Kidney epithelial cell (primary cell): ENCODE measurements at regions not wholly inside any gene's neighbourhood (a gene's known extent, or its start where the extent isn't known, plus 50 kb on each side); places are given as distances from the start of the nearest gene placed in this dataset.

Experiments used
- DNase-seq: peaks from one replicate; pipeline ENCODE4 v3.0.0-alpha.2; 2010; ENCODE audit warnings: low read depth
- H3K27me3 ChIP-seq: 2 replicates; pipeline ENCODE4 v1.6.0; 2011; ENCODE audit warnings: low read length; ENCODE audit not compliant: control insufficient read depth, insufficient read depth
- H3K36me3 ChIP-seq: 2 replicates; pipeline ENCODE4 v1.5.1; 2011; ENCODE audit warnings: low read length; ENCODE audit not compliant: control insufficient read depth, insufficient read depth
- H3K4me3 ChIP-seq: 2 replicates; pipeline ENCODE4 v1.5.1; 2011; ENCODE audit warnings: low read depth, mild to moderate bottlenecking, control low read depth, low read length
- TF ChIP-seq, protein P1 (sequence below): IDR thresholded peaks from 2 replicates; pipeline ENCODE4 v1.5.1; 2011; ENCODE audit warnings: mild to moderate bottlenecking, moderate library complexity, low read length, control low read depth, inconsistent platforms; ENCODE audit not compliant: insufficient read depth, poor library complexity, severe bottlenecking

- Histone ChIP-seq H3K36me3 (no peaks in the 10 kb centered on the region), H3K27me3 (no peaks in the 10 kb centered on the region), H3K4me3 (no peak overlapping the region)
- TF ChIP-seq, protein P1, sequence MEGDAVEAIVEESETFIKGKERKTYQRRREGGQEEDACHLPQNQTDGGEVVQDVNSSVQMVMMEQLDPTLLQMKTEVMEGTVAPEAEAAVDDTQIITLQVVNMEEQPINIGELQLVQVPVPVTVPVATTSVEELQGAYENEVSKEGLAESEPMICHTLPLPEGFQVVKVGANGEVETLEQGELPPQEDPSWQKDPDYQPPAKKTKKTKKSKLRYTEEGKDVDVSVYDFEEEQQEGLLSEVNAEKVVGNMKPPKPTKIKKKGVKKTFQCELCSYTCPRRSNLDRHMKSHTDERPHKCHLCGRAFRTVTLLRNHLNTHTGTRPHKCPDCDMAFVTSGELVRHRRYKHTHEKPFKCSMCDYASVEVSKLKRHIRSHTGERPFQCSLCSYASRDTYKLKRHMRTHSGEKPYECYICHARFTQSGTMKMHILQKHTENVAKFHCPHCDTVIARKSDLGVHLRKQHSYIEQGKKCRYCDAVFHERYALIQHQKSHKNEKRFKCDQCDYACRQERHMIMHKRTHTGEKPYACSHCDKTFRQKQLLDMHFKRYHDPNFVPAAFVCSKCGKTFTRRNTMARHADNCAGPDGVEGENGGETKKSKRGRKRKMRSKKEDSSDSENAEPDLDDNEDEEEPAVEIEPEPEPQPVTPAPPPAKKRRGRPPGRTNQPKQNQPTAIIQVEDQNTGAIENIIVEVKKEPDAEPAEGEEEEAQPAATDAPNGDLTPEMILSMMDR, result no peak
- no peak for DNase-seq
These were observed 68.4 kb upstream of the PALS2 start for GRCh38 chr7:24504836-24505235.

GRCh38 chr7:24505968-24506367, 67.3 kb upstream of the PALS2 start:
- DNase-seq, result no peak
- TF ChIP-seq, protein P1, result no peak
- no peaks in the 10 kb centered on the region for H3K36me3 ChIP-seq
- H3K27me3 ChIP-seq, result no peaks in the 10 kb centered on the region
- no peak overlapping the region for H3K4me3 ChIP-seq

GRCh38 chr7:24508316-24508715, 64.9 kb upstream of the PALS2 start:
- H3K27me3 ChIP-seq, result no peaks in the 10 kb centered on the region
- TF ChIP-seq, protein P1, result no peak
- H3K36me3 ChIP-seq, result no peaks in the 10 kb centered on the region
- no peak for DNase-seq
- H3K4me3 ChIP-seq, result no peak overlapping the region

- TF ChIP-seq, protein P1, result no peak
- Histone ChIP-seq H3K4me3 (no peak overlapping the region), H3K36me3 (no peaks in the 10 kb centered on the region), H3K27me3 (no peaks in the 10 kb centered on the region)
- DNase-seq, result peak; percentile 12
These were observed 62.5 kb upstream of the PALS2 start for GRCh38 chr7:24510759-24511158.

DNA sequence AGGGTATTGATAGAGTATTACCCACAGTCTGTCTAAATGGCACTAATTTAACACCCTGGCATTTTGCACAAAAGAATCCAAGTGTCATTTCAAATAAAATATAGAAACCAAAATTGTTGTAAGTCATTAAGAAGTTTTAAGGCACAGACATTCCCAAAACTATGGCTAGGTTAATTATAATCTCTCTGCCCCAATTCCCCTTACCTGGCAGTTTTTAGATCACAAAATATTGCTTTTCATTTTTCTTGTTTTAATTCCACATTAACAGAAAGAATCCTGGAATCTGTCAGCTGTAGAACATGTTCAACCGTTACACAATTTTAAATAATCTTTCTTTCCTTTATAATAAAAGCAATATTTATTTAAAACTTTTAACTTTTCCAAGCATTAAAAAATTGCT, 56.1 kb upstream of the PALS2 start:
- H3K27me3 ChIP-seq, result no peaks in the 10 kb centered on the region
- no peak for DNase-seq
- TF ChIP-seq, protein P1, result no peak
- no peak overlapping the region for H3K4me3 ChIP-seq
- no peaks in the 10 kb centered on the region for H3K36me3 ChIP-seq

DNA sequence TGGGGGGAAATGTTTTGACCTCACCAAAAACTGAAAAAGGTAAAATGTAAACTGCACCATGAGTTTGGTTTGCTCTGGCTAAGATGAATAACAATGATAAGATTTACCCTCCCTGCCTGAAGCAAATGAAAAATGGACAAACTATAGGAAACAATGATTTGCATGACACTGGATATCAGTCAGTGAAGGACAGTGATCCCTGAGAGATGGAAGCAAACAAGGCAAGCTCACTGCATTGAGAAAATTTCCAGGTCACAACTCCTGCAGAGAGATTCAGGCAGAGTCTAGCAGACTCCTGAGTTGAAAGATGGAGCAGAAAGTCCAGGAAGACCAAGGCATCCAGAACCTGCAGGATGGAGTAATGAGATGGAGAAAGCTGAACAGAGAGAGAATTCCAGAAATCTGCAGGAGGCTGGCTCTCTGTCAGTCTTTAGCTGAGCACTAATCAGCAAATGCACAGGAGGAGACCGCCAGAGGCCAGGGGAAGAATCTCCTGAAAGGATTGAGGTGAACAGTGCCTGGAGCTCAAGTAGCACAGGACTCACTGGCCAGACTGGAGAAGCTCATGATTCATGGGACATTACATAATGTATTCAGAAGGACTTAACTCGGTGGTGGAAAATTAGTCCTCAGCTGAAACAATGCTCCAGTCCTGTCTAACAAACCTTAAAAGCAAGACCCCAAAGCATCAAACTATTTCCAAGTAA, 51.2 kb upstream of the PALS2 start:
- DNase-seq, result no peak

More for the DNA sequence above, 51.2 kb upstream of the PALS2 start:
- no peak overlapping the region for H3K4me3 ChIP-seq
- H3K36me3 ChIP-seq, result no peaks in the 10 kb centered on the region
- TF ChIP-seq, protein P1, result no peak
- no peaks in the 10 kb centered on the region for H3K27me3 ChIP-seq
